GM21447 (cell line): ENCODE measurements at regions not wholly inside any gene's neighbourhood (a gene's known extent, or its start where the extent isn't known, plus 50 kb on each side); places are given as distances from the start of the nearest gene placed in this dataset.

Experiments
- ATAC-seq: cut with Tn5 transposase; IDR thresholded peaks from one replicate; pipeline ENCODE4 v1.9.1; 2021; ENCODE audit not compliant: unreplicated experiment

DNA sequence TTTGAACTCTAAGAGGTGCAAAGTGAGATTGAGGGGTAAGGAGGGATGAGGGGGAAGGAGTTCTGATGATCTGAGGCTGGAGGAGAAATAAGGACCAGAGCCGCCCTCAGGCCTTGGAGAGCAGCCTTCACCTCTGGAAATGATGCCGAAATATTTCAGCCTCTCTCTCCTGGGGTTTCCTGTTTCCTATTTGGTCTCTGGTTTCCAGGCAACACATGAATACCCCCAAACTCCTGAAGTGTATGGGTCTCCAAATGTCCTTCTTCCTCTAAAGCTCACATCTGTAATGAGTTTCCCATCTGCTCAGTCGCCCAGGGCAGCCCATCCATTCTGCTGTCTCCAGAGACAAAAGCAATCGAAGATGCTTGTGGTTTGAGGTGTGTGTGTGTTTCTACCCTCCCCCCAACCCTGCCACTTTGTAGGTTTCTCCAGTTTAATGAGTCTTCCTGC lies 52.0 kb upstream of the FAM20B start:
- peak; percentile 50 for ATAC-seq
